DOHH2 (cell line): ENCODE measurements at regions not wholly inside any gene's neighbourhood (a gene's known extent, or its start where the extent isn't known, plus 50 kb on each side); places are given as distances from the start of the nearest gene placed in this dataset.

Experiments used
- CTCF ChIP-seq: fragments of 200-600 bp; sonication (generic); IDR thresholded peaks from one replicate; pipeline ENCODE4 v1.5.1; 2014; ENCODE audit warnings: antibody characterized with exemption, mild to moderate bottlenecking, low read depth, low read length; ENCODE audit not compliant: poor library complexity, severe bottlenecking
- EZH2phosphoT487 ChIP-seq: fragments of 200-600 bp; sonication (generic); IDR thresholded peaks from 2 replicates; pipeline ENCODE4 v1.6.1; 2017; ENCODE audit warnings: borderline replicate concordance, mild to moderate bottlenecking, antibody characterized with exemption, low read length, moderate library complexity, mixed read lengths

DNA sequence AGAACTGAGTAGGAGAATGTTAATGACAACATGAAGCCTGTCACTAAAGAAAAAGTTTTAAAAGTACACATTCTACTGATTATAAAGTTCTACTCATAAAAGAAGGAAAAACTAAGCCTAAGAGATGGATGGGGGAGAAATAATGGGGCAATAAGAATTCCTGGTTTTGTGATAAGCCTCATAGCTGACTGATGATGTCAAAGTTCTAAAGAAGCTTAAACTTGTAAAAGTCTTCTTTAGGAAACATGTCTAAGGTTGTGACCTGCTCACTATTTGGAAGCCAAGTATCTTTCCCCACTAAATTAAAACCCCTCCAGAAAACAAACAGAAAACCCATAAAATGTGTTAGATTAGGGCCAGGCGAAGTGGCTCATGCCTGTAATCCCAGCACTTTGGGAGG lies 232.9 kb upstream of the GIMD1 start:
- TF ChIP-seq CTCF: no peak
- no peak for TF ChIP-seq EZH2phosphoT487
